ENCODE measurements at regions not wholly inside any gene's neighbourhood (a gene's known extent, or its start where the extent isn't known, plus 50 kb on each side); places are given as distances from the start of the nearest gene placed in this dataset.

DNA sequence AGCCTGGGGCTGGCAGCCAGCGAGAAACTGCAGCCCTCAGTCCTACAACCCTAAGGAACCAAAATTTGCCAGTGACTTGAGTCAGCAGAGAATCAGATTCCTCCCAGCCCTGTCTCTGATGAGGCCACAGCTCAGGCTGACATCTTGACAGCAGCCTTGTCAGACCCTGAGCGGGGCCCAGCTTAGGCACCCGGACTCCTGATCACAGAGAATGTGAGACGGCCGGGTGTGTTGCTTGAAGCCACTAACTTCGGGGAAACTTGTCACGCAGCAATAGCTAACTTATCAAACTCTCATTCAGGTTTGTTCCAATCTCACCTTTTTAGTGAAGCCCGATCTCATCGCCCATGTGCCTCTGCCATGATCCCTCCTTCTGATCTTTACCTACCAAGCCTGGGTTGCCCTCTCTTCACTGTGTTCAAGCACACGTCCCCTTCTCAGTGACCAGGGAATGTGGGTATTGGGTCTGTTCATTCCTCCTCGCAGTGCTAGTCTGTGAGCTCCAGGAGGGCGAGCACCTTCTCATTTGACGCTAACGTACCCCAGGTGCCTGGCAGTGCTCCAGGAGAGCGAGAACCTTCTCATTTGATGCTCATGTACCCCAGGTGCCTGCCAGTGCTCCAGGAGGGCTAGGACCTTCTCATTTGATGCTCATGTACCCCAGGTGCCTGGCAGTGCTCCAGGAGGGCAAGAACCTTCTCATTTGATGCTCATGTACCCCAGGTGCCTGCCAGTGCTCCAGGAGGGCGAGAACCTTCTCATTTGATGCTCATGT is 280.7 kb downstream of the BRD1 start:
- no peak for DNase-seq (ENCODE audit: low spot score)
- Histone ChIP-seq H3K27ac (no peak overlapping the region), H3K4me3 (no peak overlapping the region), H3K9me3 (peaks cover 6% of the 10 kb centered on the region), H3K27me3 (replicated peaks; ENCODE audit: insufficient read depth) (no peaks in the 10 kb centered on the region), H3K36me3 (no peaks in the 10 kb centered on the region), H3K4me1 (ENCODE audit: control insufficient read depth in 1 of 2, low read depth in 2 of 2) (no peaks in the 10 kb centered on the region)
- TF ChIP-seq CTCF (IDR thresholded peaks at IDR 0.05), result no peak
- no peak for ATAC-seq (ENCODE audit: insufficient number of reproducible peaks, low FRiP score, low read depth)

- H3K27me3 ChIP-seq (replicated peaks; ENCODE audit: insufficient read depth), result no peaks in the 10 kb centered on the region
- no peaks in the 10 kb centered on the region for H3K9me3 ChIP-seq
- DNase-seq (ENCODE audit: low spot score) (no peak), ATAC-seq (ENCODE audit: insufficient number of reproducible peaks, low FRiP score, low read depth) (no peak)
- no peaks in the 10 kb centered on the region for H3K36me3 ChIP-seq
- TF ChIP-seq CTCF (IDR thresholded peaks at IDR 0.05), result no peak
- no peak overlapping the region for H3K27ac ChIP-seq
- no peaks in the 10 kb centered on the region for H3K4me1 ChIP-seq (ENCODE audit: control insufficient read depth in 1 of 2, low read depth in 2 of 2)
- H3K4me3 ChIP-seq, result no peak overlapping the region
Observed at GRCh38 chr22:49545606-49546005, 282.1 kb downstream of the BRD1 start.

DNA sequence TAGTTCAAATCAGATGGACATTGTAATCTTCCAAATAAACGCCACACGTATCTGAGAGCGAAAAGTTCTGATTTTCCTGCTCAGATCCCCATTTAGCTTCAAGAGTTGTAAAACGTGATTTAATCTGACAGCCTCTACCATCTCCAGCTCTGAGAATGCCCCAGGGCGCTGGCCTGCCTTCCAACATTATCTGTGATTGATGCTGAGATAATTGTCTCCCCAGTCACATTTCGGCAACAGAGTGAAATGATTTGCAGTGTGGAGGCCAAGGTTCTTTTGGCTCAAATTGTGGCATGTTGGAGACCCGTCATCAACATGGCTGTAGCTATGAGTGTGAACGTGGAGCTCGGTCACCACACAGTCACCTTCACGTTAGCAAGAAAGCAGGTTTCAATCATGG is 283.4 kb downstream of the BRD1 start:
- H3K27ac ChIP-seq, result no peak overlapping the region
- no peak for TF ChIP-seq CTCF (IDR thresholded peaks at IDR 0.05)
- H3K9me3 ChIP-seq, result no peaks in the 10 kb centered on the region
- ATAC-seq (ENCODE audit: insufficient number of reproducible peaks, low FRiP score, low read depth), result no peak
- H3K27me3 ChIP-seq (replicated peaks; ENCODE audit: insufficient read depth), result no peaks in the 10 kb centered on the region
- no peak overlapping the region for H3K4me3 ChIP-seq
- H3K36me3 ChIP-seq, result no peaks in the 10 kb centered on the region
- DNase-seq (ENCODE audit: low spot score), result no peak
- no peaks in the 10 kb centered on the region for H3K4me1 ChIP-seq (ENCODE audit: control insufficient read depth in 1 of 2, low read depth in 2 of 2)

- ATAC-seq (ENCODE audit: insufficient number of reproducible peaks, low FRiP score, low read depth) (no peak), DNase-seq (ENCODE audit: low spot score) (no peak)
- Histone ChIP-seq H3K36me3 (no peaks in the 10 kb centered on the region), H3K27ac (no peak overlapping the region), H3K4me1 (ENCODE audit: control insufficient read depth in 1 of 2, low read depth in 2 of 2) (no peaks in the 10 kb centered on the region), H3K27me3 (replicated peaks; ENCODE audit: insufficient read depth) (no peaks in the 10 kb centered on the region), H3K4me3 (no peak overlapping the region), H3K9me3 (no peaks in the 10 kb centered on the region)
- TF ChIP-seq CTCF (IDR thresholded peaks at IDR 0.05), result no peak
Observed at GRCh38 chr22:49543876-49544275, 283.8 kb downstream of the BRD1 start.

DNA sequence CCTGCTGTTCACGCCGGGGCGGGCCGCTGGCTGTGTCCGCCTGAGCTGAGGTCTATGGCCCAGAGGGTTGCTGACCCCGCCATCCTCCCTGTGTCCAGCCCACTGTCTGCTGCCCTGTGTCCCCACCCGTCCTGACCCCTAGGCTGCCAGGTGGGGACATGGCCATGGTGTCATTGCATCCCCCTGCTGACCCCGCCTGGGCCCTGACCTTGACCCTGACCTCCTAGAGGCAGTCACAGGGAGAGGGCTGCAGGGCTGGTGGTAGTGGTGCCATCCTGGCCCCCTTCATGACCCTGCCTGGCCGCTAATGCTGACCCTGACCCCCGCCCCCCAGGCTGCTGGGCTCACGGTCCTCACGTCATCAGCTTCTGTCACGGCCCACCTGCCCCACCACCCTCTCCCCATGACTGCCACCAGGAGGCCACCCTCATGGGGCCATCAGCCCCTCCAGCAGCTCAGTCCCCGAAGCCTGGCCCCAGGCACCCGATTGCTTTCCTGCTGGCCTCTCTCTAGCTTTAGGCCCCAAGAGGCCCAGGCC is 285.9 kb downstream of the BRD1 start:
- Histone ChIP-seq H3K4me1 (ENCODE audit: control insufficient read depth in 1 of 2, low read depth in 2 of 2) (no peaks in the 10 kb centered on the region), H3K9me3 (no peaks in the 10 kb centered on the region), H3K36me3 (no peaks in the 10 kb centered on the region), H3K4me3 (no peak overlapping the region), H3K27me3 (replicated peaks; ENCODE audit: insufficient read depth) (no peaks in the 10 kb centered on the region), H3K27ac (no peak overlapping the region)
- ATAC-seq (ENCODE audit: insufficient number of reproducible peaks, low FRiP score, low read depth) (no peak), DNase-seq (ENCODE audit: low spot score) (no peak)
- TF ChIP-seq CTCF (IDR thresholded peaks at IDR 0.05), result no peak
